Naive thymus-derived CD4-positive, alpha-beta T cell (primary cell): ENCODE measurements at regions not wholly inside any gene's neighbourhood (a gene's known extent, or its start where the extent isn't known, plus 50 kb on each side); places are given as distances from the start of the nearest gene placed in this dataset.

Experiments used
- ATAC-seq: fragments of 150-1000 bp; cut with Tn5 transposase; 2 replicates; pipeline ENCODE4 v1.10.0; 2021; ENCODE audit warnings: mild to moderate bottlenecking, moderate library complexity
- CTCF ChIA-PET: fragments of 350-600 bp; sonication (Branson Sonifier 250); formaldehyde crosslinking; loops from one replicate; lab custom pipeline; 2021; ENCODE audit warnings: antibody characterized with exemption; lab: Charles Lee
- POLR2A ChIA-PET: fragments of 350-600 bp; sonication (Branson Sonifier 250); formaldehyde crosslinking; loops from one replicate; lab custom pipeline; 2021; ENCODE audit warnings: antibody characterized with exemption, inconsistent platforms; lab: Charles Lee
- DNase-seq, 9 donors: peaks; one replicate each; pipeline versions ENCODE4 v3.0.0 to v3.0.0-alpha.2; 2020 to 2022; ENCODE audit warnings: mixed read lengths in 1 of 9
- H3K27ac ChIP-seq: one replicate; pipeline ENCODE4 v1.7.0; 2013; ENCODE audit warnings: mild to moderate bottlenecking, low read depth, low read length, moderate library complexity
- H3K27me3 ChIP-seq, 2 donors: one replicate each; pipeline ENCODE4 v1.7.0; 2013; ENCODE audit warnings: low read length in 2 of 2, mild to moderate bottlenecking in 2 of 2, moderate library complexity in 2 of 2; ENCODE audit not compliant: control insufficient read depth in 2 of 2, insufficient read depth in 2 of 2
- H3K36me3 ChIP-seq, 3 experiments: 1 replicate in 2 of 3; 2 replicates in 1 of 3; pipeline ENCODE4 v1.7.0; 2013; ENCODE audit warnings: low read length in 3 of 3, mild to moderate bottlenecking in 3 of 3, moderate library complexity in 1 of 3; ENCODE audit not compliant: insufficient read depth in 3 of 3, control insufficient read depth in 2 of 3
- H3K4me1 ChIP-seq, 2 donors: one replicate each; pipeline ENCODE4 v1.7.0; 2013; ENCODE audit warnings: low read length in 2 of 2, mild to moderate bottlenecking in 2 of 2, moderate library complexity in 1 of 2; ENCODE audit not compliant: control insufficient read depth in 2 of 2, insufficient read depth in 2 of 2
- H3K4me3 ChIP-seq: 2 replicates; pipeline ENCODE4 v1.7.0; 2013; ENCODE audit warnings: mild to moderate bottlenecking, low read length
- H3K9me3 ChIP-seq, 3 experiments: 1 replicate in 2 of 3; 2 replicates in 1 of 3; pipeline ENCODE4 v1.7.0; 2013; ENCODE audit warnings: low read length in 3 of 3; ENCODE audit not compliant: control insufficient read depth in 2 of 3
- H3K27ac Mint-ChIP-seq, 9 donors: one replicate each; pipeline ENCODE4 v1.8.0; 2020 to 2022; ENCODE audit warnings: mixed read lengths in 9 of 9, mild to moderate bottlenecking in 8 of 9, moderate library complexity in 5 of 9, inconsistent platforms in 2 of 9
- H3K27me3 Mint-ChIP-seq, 5 donors: one replicate each; pipeline ENCODE4 v1.8.0; 2021 to 2022; ENCODE audit warnings: mixed read lengths in 5 of 5, mild to moderate bottlenecking in 1 of 5
- H3K36me3 Mint-ChIP-seq, 5 donors: one replicate each; pipeline ENCODE4 v1.8.0; 2020 to 2022; ENCODE audit warnings: mixed read lengths in 5 of 5, mild to moderate bottlenecking in 3 of 5, inconsistent platforms in 1 of 5
- H3K4me1 Mint-ChIP-seq, 7 donors: one replicate each; pipeline ENCODE4 v1.8.0; 2020 to 2022; ENCODE audit warnings: mixed read lengths in 7 of 7, mild to moderate bottlenecking in 3 of 7, inconsistent platforms in 1 of 7
- H3K4me3 Mint-ChIP-seq, 10 donors: one replicate each; pipeline ENCODE4 v1.8.0; 2020 to 2022; ENCODE audit warnings: mild to moderate bottlenecking in 10 of 10, mixed read lengths in 10 of 10, moderate library complexity in 6 of 10, inconsistent platforms in 2 of 10
- H3K9me3 Mint-ChIP-seq, 11 donors: one replicate each; pipeline ENCODE4 v1.8.0; 2020 to 2022; ENCODE audit warnings: mixed read lengths in 11 of 11, mild to moderate bottlenecking in 4 of 11, inconsistent platforms in 1 of 11, moderate library complexity in 1 of 11
- intact Hi-C, 2 donors: fragments of 100-400 bp; cut with micrococcal nuclease; formaldehyde crosslinking; loops; one replicate each; pipeline ENCODE4 v1.15.1; 2023

GRCh38 chr3:144683065-144683464 is 711.4 kb downstream of the DIPK2A start:
- Histone ChIP-seq H3K4me1 (no peaks in the 10 kb centered on the region), H3K27ac (no peak overlapping the region), H3K4me3 (no peak overlapping the region), H3K9me3 (no peaks in the 10 kb centered on the region), H3K36me3 (no peaks in the 10 kb centered on the region), H3K27me3 (no peaks in the 10 kb centered on the region)
- DNase-seq: no peak
- no peak for ATAC-seq
- no peaks in the 10 kb centered on the region for H3K27me3 Mint-ChIP-seq
- peaks cover 0 to 1% (median 0%) of the 10 kb centered on the region in 11 donors for H3K9me3 Mint-ChIP-seq
- no peak overlapping the region for H3K27ac Mint-ChIP-seq
- H3K36me3 Mint-ChIP-seq: no peaks in the 10 kb centered on the region
- H3K4me3 Mint-ChIP-seq: no peak overlapping the region
- intact Hi-C loops: no loop called here
- POLR2A ChIA-PET: no interaction called here
- CTCF ChIA-PET: no interaction called here
- H3K4me1 Mint-ChIP-seq: no peaks in the 10 kb centered on the region

GRCh38 chr3:144687862-144688261 is 716.2 kb downstream of the DIPK2A start:
- ATAC-seq (no peak), DNase-seq (no peak)
- H3K27me3 Mint-ChIP-seq: no peaks in the 10 kb centered on the region
- no peak overlapping the region for H3K27ac ChIP-seq
- ChIA-PET CTCF (no interaction called here), POLR2A (no interaction called here)
- intact Hi-C loops: no loop called here
- H3K27me3 ChIP-seq: no peaks in the 10 kb centered on the region
- no peaks in the 10 kb centered on the region for H3K36me3 ChIP-seq
- H3K36me3 Mint-ChIP-seq: no peaks in the 10 kb centered on the region
- no peaks in the 10 kb centered on the region for H3K9me3 ChIP-seq
- no peak overlapping the region for H3K27ac Mint-ChIP-seq
- H3K4me3 Mint-ChIP-seq: no peak overlapping the region
- H3K4me1 Mint-ChIP-seq: no peaks in the 10 kb centered on the region
- no peak overlapping the region for H3K4me3 ChIP-seq
- no peaks in the 10 kb centered on the region for H3K4me1 ChIP-seq
- peaks cover 0 to 5% (median 0%) of the 10 kb centered on the region in 11 donors for H3K9me3 Mint-ChIP-seq

- no peaks in the 10 kb centered on the region for H3K36me3 ChIP-seq
- H3K27ac Mint-ChIP-seq: no peak overlapping the region
- no peak overlapping the region for H3K4me3 Mint-ChIP-seq
These were observed 720.9 kb downstream of the DIPK2A start for GRCh38 chr3:144692488-144692887.

GRCh38 chr3:144708437-144708836 is 736.8 kb downstream of the DIPK2A start:
- intact Hi-C loops: no loop called here
- Mint-ChIP-seq H3K27me3 (no peaks in the 10 kb centered on the region), H3K36me3 (no peaks in the 10 kb centered on the region), H3K27ac (no peak overlapping the region), H3K4me1 (no peaks in the 10 kb centered on the region), H3K4me3 (no peak overlapping the region), H3K9me3 (peaks cover 0 to 14% (median 0%) of the 10 kb centered on the region in 11 donors)
- H3K9me3 ChIP-seq: no peaks in the 10 kb centered on the region
- H3K27ac ChIP-seq: no peak overlapping the region
- no peak overlapping the region for H3K4me3 ChIP-seq
- POLR2A ChIA-PET: no interaction called here
- ATAC-seq: no peak
- CTCF ChIA-PET: no interaction called here
- no peaks in the 10 kb centered on the region for H3K27me3 ChIP-seq
- H3K36me3 ChIP-seq: no peaks in the 10 kb centered on the region
- no peaks in the 10 kb centered on the region for H3K4me1 ChIP-seq
- no peak for DNase-seq

More at GRCh38 chr3:144692488-144692887, 720.9 kb downstream of the DIPK2A start:
- ChIA-PET POLR2A (no interaction called here), CTCF (no interaction called here)
- Mint-ChIP-seq H3K9me3 (peaks cover 0 to 6% (median 0%) of the 10 kb centered on the region in 11 donors), H3K4me1 (no peaks in the 10 kb centered on the region), H3K27me3 (no peaks in the 10 kb centered on the region), H3K36me3 (no peaks in the 10 kb centered on the region)
- intact Hi-C loops: no loop called here
- Histone ChIP-seq H3K4me1 (no peaks in the 10 kb centered on the region), H3K4me3 (no peak overlapping the region), H3K27me3 (no peaks in the 10 kb centered on the region), H3K27ac (no peak overlapping the region), H3K9me3 (no peaks in the 10 kb centered on the region)
- no peak for ATAC-seq
- no peak for DNase-seq

GRCh38 chr3:144737281-144737680 is 765.7 kb downstream of the DIPK2A start:
- Histone ChIP-seq H3K4me3 (no peak overlapping the region), H3K4me1 (no peaks in the 10 kb centered on the region), H3K27me3 (no peaks in the 10 kb centered on the region), H3K27ac (no peak overlapping the region), H3K9me3 (no peaks in the 10 kb centered on the region), H3K36me3 (no peaks in the 10 kb centered on the region)
- DNase-seq (no peak), ATAC-seq (no peak)
- Mint-ChIP-seq H3K4me3 (no peak overlapping the region), H3K27ac (no peak overlapping the region), H3K9me3 (peaks cover 0 to 6% (median 0%) of the 10 kb centered on the region in 11 donors), H3K4me1 (no peaks in the 10 kb centered on the region), H3K36me3 (no peaks in the 10 kb centered on the region), H3K27me3 (no peaks in the 10 kb centered on the region)
- CTCF ChIA-PET: no interaction called here
- POLR2A ChIA-PET: no interaction called here
- intact Hi-C loops: no loop called here

GRCh38 chr3:144743225-144743668 is 771.6 kb downstream of the DIPK2A start:
- DNase-seq (no peak), ATAC-seq (no peak)
- Mint-ChIP-seq H3K27ac (no peak overlapping the region), H3K9me3 (peaks cover 0 to 7% (median 0%) of the 10 kb centered on the region in 11 donors), H3K4me1 (no peaks in the 10 kb centered on the region), H3K4me3 (no peak overlapping the region), H3K27me3 (no peaks in the 10 kb centered on the region), H3K36me3 (no peaks in the 10 kb centered on the region)
- no peaks in the 10 kb centered on the region for H3K9me3 ChIP-seq
- CTCF ChIA-PET: no interaction called here
- H3K4me1 ChIP-seq: no peaks in the 10 kb centered on the region
- no peak overlapping the region for H3K27ac ChIP-seq
- H3K4me3 ChIP-seq: no peak overlapping the region
- no peaks in the 10 kb centered on the region for H3K27me3 ChIP-seq
- no peaks in the 10 kb centered on the region for H3K36me3 ChIP-seq
- intact Hi-C loops: no loop called here
- POLR2A ChIA-PET: no interaction called here

- H3K36me3 Mint-ChIP-seq: no peaks in the 10 kb centered on the region
- H3K27ac Mint-ChIP-seq: no peak overlapping the region
- Histone ChIP-seq H3K9me3 (no peaks in the 10 kb centered on the region), H3K27ac (no peak overlapping the region), H3K36me3 (no peaks in the 10 kb centered on the region), H3K27me3 (no peaks in the 10 kb centered on the region), H3K4me3 (no peak overlapping the region), H3K4me1 (no peaks in the 10 kb centered on the region)
- DNase-seq (no peak), ATAC-seq (no peak)
- no peak overlapping the region for H3K4me3 Mint-ChIP-seq
- H3K9me3 Mint-ChIP-seq: peaks cover 0 to 7% (median 0%) of the 10 kb centered on the region in 11 donors
- ChIA-PET CTCF (no interaction called here), POLR2A (no interaction called here)
- intact Hi-C loops: no loop called here
- H3K4me1 Mint-ChIP-seq: no peaks in the 10 kb centered on the region
- H3K27me3 Mint-ChIP-seq: no peaks in the 10 kb centered on the region
These were observed 772.9 kb downstream of the DIPK2A start for GRCh38 chr3:144744473-144744872.
